Calu3 (cell line): ENCODE measurements at regions not wholly inside any gene's neighbourhood (a gene's known extent, or its start where the extent isn't known, plus 50 kb on each side); places are given as distances from the start of the nearest gene placed in this dataset.

Experiments
- BruUV-seq: library from RNA; stranded (reverse); fragments of 400-500 nt; replicated peaks from 2 replicates; lab custom pipeline; 2021; lab: Mats Ljungman, UMichigan
- CTCF ChIA-PET: fragments of 300-600 bp; sonication (Branson Sonifier 250); formaldehyde crosslinking; loops from one replicate; lab custom pipeline; 2022; ENCODE audit warnings: antibody characterized with exemption; lab: Charles Lee
- DNase-seq: peaks from one replicate; pipeline ENCODE4 v3.0.0; 2022
- H3K27ac Mint-ChIP-seq: one replicate; pipeline ENCODE4 v1.8.0; 2022; ENCODE audit warnings: mixed read lengths; ENCODE audit not compliant: unreplicated experiment
- H3K27me3 Mint-ChIP-seq: one replicate; pipeline ENCODE4 v1.8.0; 2022; ENCODE audit warnings: mixed read lengths; ENCODE audit not compliant: unreplicated experiment
- H3K36me3 Mint-ChIP-seq: one replicate; pipeline ENCODE4 v1.8.0; 2022; ENCODE audit warnings: mild to moderate bottlenecking, moderate library complexity, mixed read lengths; ENCODE audit not compliant: insufficient read depth, unreplicated experiment
- H3K4me1 Mint-ChIP-seq: one replicate; pipeline ENCODE4 v1.8.0; 2022; ENCODE audit warnings: mild to moderate bottlenecking, low read depth, mixed read lengths; ENCODE audit not compliant: unreplicated experiment
- H3K4me3 Mint-ChIP-seq: one replicate; pipeline ENCODE4 v1.8.0; 2022; ENCODE audit warnings: mild to moderate bottlenecking, low read depth, moderate library complexity, mixed read lengths; ENCODE audit not compliant: unreplicated experiment
- H3K9me3 Mint-ChIP-seq: one replicate; pipeline ENCODE4 v1.8.0; 2022; ENCODE audit warnings: low read depth, mixed read lengths; ENCODE audit not compliant: unreplicated experiment
- intact Hi-C: fragments of 100-400 bp; cut with micrococcal nuclease; formaldehyde crosslinking; loops from one replicate; pipeline ENCODE4 v1.10.0; 2022; ENCODE audit not compliant: unreplicated experiment
- TF ChIP-seq, protein P1 (sequence below): fragments of 200-600 bp; IDR thresholded peaks from one replicate; pipeline ENCODE4 v1.8.0; 2022; ENCODE audit warnings: antibody characterized with exemption; ENCODE audit not compliant: unreplicated experiment

DNA sequence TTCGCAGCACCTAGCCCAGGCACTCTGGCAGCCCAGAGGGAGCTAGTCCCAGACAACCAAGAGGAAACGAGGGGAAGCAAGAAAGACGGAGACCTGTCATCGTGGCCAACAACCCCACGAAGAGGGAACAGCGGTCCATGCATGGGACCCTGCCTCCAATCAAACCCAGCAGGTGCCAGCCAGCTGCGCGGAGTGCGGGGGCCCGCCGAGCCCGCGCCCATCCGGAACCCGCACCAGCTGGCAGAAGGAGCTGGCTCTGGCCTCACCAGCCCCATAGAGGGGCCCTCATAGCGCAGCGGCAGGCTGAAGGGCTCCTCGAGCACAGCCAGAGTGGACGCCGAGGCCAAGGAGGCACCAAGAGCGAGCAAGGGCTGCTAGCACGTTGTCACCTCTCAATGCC, 332.4 kb upstream of the MAGEB18 start:
- no peak for DNase-seq
- no peaks in the 10 kb centered on the region for H3K36me3 Mint-ChIP-seq
- BruUV-seq, result no TSS peak
- H3K4me3 Mint-ChIP-seq, result no peak overlapping the region
- CTCF ChIA-PET, result no interaction called here
- TF ChIP-seq, protein P1, sequence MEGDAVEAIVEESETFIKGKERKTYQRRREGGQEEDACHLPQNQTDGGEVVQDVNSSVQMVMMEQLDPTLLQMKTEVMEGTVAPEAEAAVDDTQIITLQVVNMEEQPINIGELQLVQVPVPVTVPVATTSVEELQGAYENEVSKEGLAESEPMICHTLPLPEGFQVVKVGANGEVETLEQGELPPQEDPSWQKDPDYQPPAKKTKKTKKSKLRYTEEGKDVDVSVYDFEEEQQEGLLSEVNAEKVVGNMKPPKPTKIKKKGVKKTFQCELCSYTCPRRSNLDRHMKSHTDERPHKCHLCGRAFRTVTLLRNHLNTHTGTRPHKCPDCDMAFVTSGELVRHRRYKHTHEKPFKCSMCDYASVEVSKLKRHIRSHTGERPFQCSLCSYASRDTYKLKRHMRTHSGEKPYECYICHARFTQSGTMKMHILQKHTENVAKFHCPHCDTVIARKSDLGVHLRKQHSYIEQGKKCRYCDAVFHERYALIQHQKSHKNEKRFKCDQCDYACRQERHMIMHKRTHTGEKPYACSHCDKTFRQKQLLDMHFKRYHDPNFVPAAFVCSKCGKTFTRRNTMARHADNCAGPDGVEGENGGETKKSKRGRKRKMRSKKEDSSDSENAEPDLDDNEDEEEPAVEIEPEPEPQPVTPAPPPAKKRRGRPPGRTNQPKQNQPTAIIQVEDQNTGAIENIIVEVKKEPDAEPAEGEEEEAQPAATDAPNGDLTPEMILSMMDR, result no peak
- intact Hi-C loops, result no loop called here
- no peaks in the 10 kb centered on the region for H3K27me3 Mint-ChIP-seq
- peaks cover 3% of the 10 kb centered on the region for H3K9me3 Mint-ChIP-seq
- no peaks in the 10 kb centered on the region for H3K4me1 Mint-ChIP-seq
- no peak overlapping the region for H3K27ac Mint-ChIP-seq

DNA sequence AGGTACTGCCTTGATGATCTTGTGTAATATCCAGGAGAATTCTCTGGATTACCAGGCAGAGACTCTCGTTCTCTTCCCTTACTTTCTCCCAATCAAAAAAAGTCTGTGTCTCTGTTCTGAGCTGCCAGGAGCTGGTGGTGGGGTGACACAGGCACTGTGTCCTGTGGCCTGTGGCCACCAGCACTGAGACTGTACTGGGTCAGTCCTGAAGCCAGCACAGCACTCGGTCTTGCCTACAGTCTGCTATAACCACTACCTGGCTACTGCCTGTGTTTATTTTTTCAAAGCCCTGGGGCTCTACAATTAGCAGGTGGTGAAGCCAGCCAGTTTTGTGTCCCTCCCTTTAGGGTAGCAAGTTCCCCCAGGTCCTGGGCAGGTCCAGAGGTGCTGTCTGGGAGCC, 331.1 kb upstream of the MAGEB18 start:
- Mint-ChIP-seq H3K36me3 (no peaks in the 10 kb centered on the region), H3K27me3 (no peaks in the 10 kb centered on the region), H3K4me3 (no peak overlapping the region), H3K4me1 (no peaks in the 10 kb centered on the region), H3K9me3 (peaks cover 3% of the 10 kb centered on the region), H3K27ac (no peak overlapping the region)
- CTCF ChIA-PET, result no interaction called here
- DNase-seq, result no peak
- no TSS peak for BruUV-seq
- intact Hi-C loops, result no loop called here
- TF ChIP-seq, protein P1, result no peak

GRCh38 chrX:25810202-25810601, 327.9 kb upstream of the MAGEB18 start:
- no peaks in the 10 kb centered on the region for H3K4me1 Mint-ChIP-seq
- intact Hi-C loops, result no loop called here
- no TSS peak for BruUV-seq
- no peaks in the 10 kb centered on the region for H3K27me3 Mint-ChIP-seq
- H3K27ac Mint-ChIP-seq, result no peak overlapping the region
- CTCF ChIA-PET, result no interaction called here
- no peak for DNase-seq
- H3K9me3 Mint-ChIP-seq, result peaks cover 3% of the 10 kb centered on the region
- TF ChIP-seq, protein P1, result no peak
- no peak overlapping the region for H3K4me3 Mint-ChIP-seq
- no peaks in the 10 kb centered on the region for H3K36me3 Mint-ChIP-seq

DNA sequence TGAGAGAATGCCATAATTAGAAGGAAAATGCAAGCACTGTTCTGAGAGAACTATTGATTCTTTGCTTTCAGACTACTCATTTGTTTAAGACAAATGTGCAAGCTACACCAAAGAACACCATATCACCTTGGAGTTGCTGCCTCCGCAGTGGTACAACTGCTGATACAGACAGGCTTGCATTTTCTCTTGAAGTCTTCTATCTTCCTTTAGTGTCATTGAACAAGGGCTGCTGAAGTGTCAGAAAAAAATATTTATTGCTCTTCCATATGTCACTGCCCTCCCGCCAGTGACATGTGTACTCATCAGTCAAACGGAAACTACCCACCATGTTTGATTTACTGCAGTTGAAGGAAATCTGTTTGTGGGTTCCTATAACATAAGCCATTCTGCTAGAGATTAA, 318.3 kb upstream of the MAGEB18 start:
- Mint-ChIP-seq H3K27me3 (no peaks in the 10 kb centered on the region), H3K36me3 (no peaks in the 10 kb centered on the region), H3K27ac (no peak overlapping the region), H3K4me3 (no peak overlapping the region), H3K9me3 (peaks cover 6% of the 10 kb centered on the region), H3K4me1 (no peaks in the 10 kb centered on the region)
- DNase-seq, result no peak
- intact Hi-C loops, result no loop called here
- TF ChIP-seq, protein P1, result no peak
- no TSS peak for BruUV-seq
- CTCF ChIA-PET, result no interaction called here

GRCh38 chrX:25851141-25851540, 287.0 kb upstream of the MAGEB18 start:
- no peak overlapping the region for H3K4me3 Mint-ChIP-seq
- BruUV-seq, result no TSS peak
- DNase-seq, result no peak
- TF ChIP-seq, protein P1, result no peak
- no peak overlapping the region for H3K27ac Mint-ChIP-seq
- H3K4me1 Mint-ChIP-seq, result no peaks in the 10 kb centered on the region
- H3K27me3 Mint-ChIP-seq, result no peaks in the 10 kb centered on the region
- no peaks in the 10 kb centered on the region for H3K36me3 Mint-ChIP-seq
- intact Hi-C loops, result loop anchor here (10.0 kb wide), 1 partner anchor 1334 kb away; no protein-coding TSS in a partner anchor
- CTCF ChIA-PET, result no interaction called here
- peaks cover 6% of the 10 kb centered on the region for H3K9me3 Mint-ChIP-seq
